ENCODE measurements at regions not wholly inside any gene's neighbourhood (a gene's known extent, or its start where the extent isn't known, plus 50 kb on each side); places are given as distances from the start of the nearest gene placed in this dataset.

DNA sequence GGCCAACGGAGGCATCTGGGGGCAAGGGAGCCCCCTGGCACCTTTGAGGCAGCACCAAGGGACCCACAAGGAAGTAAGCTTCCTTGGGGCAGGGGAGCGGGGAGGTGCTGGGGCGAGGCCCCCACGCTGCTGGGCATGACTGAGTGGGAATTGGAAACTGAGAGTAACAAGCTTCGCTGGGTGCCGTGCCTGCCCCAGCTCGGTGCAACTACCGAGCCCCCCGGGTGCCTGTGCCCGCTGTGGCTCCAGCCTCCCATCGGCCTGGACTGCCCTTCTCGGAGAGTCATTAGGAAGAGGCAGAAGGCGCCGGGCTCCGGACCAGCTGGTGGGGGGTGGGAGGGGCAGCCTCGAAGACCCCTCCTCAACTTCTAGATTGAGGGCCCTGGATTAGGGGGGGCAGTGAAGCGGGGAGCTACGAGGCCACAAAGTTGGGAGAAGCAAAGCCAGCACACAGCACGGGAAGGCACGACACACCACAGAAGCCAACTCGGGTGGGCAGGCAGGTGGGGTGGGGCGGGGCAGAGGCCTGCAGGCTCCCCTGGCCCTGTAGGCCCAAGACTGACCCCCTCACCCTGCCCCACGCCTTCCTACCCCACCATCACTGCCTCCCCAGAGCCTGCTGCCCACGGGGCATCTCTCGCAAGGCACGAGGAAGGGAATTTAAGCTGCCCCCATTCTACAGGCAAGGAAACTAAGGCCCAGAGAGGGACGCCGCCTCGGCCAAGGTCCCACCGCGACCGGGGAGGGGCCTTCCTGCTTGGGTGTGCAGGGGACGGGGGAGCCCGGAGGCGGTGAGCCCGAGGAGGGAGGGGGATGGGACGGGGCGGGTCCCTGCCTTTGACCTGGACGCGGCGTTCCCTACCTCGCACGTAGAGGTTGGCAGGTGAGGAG is 83.2 kb downstream of the PTPRS start:
- Histone ChIP-seq H3K27me3 (no peaks in the 10 kb centered on the region), H3K36me3 (peaks cover 43 to 76% (median 74%) of the 10 kb centered on the region in 3 donors), H3K4me3 (no peak overlapping the region), H3K9me3 (peaks cover 3 to 23% (median 20%) of the 10 kb centered on the region in 3 donors), H3K27ac (no peak overlapping the region), H3K4me1 (no peaks in the 10 kb centered on the region)
- no peak for DNase-seq
- TF ChIP-seq, protein P1, sequence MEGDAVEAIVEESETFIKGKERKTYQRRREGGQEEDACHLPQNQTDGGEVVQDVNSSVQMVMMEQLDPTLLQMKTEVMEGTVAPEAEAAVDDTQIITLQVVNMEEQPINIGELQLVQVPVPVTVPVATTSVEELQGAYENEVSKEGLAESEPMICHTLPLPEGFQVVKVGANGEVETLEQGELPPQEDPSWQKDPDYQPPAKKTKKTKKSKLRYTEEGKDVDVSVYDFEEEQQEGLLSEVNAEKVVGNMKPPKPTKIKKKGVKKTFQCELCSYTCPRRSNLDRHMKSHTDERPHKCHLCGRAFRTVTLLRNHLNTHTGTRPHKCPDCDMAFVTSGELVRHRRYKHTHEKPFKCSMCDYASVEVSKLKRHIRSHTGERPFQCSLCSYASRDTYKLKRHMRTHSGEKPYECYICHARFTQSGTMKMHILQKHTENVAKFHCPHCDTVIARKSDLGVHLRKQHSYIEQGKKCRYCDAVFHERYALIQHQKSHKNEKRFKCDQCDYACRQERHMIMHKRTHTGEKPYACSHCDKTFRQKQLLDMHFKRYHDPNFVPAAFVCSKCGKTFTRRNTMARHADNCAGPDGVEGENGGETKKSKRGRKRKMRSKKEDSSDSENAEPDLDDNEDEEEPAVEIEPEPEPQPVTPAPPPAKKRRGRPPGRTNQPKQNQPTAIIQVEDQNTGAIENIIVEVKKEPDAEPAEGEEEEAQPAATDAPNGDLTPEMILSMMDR (IDR thresholded peaks at IDR 0.05): no peak
- intact Hi-C loops (cut with DNase I; ENCODE audit: low total_unique reads): no loop called here

DNA sequence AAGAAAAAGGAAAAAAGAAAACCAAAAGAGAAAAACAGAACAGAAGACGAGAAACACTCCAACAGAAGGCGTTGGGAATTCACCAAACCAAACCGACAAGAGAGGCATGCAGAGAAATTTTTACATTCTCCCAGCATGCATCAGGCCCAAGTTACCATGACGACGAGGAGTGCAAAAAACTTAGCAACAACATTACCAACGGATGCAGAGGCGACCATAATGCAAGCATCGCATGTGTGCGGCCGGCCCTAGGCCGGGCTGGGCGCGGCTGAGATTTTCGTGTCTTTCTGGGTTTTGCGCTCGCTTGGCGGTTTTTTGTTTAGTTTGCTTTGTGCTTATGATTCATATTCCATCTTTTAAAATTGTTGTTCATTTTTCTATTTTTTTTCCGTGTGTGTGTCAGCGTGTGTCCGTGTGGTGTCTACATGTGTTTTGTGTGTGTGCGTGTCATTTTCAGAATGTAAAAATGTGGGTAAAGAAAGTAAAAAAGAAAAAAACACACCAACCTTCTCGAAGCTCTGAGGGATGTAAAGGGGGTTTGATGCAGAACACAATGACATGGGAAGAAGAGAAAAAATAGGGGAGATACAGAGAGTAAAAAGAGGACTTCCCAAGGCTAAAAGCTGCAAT is 84.9 kb downstream of the PTPRS start:
- Histone ChIP-seq H3K4me3 (no peak overlapping the region), H3K27ac (no peak overlapping the region), H3K4me1 (peaks cover 0 to 1% (median 0%) of the 10 kb centered on the region in 4 donors), H3K9me3 (peaks cover 3 to 23% (median 20%) of the 10 kb centered on the region in 3 donors), H3K27me3 (no peaks in the 10 kb centered on the region), H3K36me3 (peaks cover 43 to 59% (median 59%) of the 10 kb centered on the region in 3 donors)
- no peak for DNase-seq
- TF ChIP-seq, protein P1 (IDR thresholded peaks at IDR 0.05): no peak
- intact Hi-C loops (cut with DNase I; ENCODE audit: low total_unique reads): no loop called here

DNA sequence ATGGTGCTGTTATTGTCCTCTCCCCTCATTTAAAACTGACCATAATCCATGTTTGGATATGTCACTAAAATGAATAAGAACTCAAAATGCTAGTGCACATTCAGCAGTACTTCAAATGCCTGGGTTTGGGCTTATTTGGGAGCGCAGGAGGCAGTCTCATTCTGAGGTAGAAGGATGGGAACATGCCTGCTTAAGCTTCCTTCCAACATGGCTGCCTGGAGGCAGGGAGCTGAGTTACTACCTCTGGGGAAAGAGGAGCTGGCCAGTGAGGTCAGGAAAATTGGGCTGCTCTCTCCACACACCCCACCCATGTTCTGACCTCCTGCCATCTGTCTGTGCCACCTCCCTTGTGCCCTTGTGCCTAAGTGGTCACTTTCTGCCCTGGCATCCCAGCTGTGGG is 85.7 kb downstream of the PTPRS start:
- TF ChIP-seq, protein P1 (IDR thresholded peaks at IDR 0.05): no peak
- Histone ChIP-seq H3K27ac (no peak overlapping the region), H3K9me3 (peaks cover 3 to 23% (median 20%) of the 10 kb centered on the region in 3 donors), H3K36me3 (peaks cover 43 to 58% (median 53%) of the 10 kb centered on the region in 3 donors), H3K27me3 (no peaks in the 10 kb centered on the region), H3K4me3 (no peak overlapping the region), H3K4me1 (peaks cover 0 to 8% (median 4%) of the 10 kb centered on the region in 4 donors)
- DNase-seq: no peak
- intact Hi-C loops (cut with DNase I; ENCODE audit: low total_unique reads): no loop called here

DNA sequence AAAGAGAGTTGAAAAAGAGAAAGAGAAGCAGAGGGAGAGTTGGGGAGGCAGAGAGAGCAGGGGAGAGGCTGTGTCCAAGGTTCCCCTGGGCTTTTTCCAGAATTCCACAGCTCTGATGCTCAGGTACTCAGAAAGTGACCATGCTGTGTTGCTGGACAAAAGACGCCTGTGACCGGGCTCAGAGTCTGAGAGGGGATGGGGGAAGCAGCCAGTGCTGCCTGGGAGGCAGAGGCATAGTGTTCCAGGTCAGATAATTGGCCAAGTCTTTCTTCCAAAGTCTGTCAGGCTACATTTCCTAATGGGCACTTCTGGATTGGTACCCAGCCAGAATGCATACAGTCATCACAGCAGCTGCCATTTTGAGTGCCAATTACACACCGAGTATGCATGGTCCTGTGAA is 86.1 kb downstream of the PTPRS start:
- intact Hi-C loops (cut with DNase I; ENCODE audit: low total_unique reads): no loop called here
- TF ChIP-seq, protein P1 (IDR thresholded peaks at IDR 0.05): no peak

DNA sequence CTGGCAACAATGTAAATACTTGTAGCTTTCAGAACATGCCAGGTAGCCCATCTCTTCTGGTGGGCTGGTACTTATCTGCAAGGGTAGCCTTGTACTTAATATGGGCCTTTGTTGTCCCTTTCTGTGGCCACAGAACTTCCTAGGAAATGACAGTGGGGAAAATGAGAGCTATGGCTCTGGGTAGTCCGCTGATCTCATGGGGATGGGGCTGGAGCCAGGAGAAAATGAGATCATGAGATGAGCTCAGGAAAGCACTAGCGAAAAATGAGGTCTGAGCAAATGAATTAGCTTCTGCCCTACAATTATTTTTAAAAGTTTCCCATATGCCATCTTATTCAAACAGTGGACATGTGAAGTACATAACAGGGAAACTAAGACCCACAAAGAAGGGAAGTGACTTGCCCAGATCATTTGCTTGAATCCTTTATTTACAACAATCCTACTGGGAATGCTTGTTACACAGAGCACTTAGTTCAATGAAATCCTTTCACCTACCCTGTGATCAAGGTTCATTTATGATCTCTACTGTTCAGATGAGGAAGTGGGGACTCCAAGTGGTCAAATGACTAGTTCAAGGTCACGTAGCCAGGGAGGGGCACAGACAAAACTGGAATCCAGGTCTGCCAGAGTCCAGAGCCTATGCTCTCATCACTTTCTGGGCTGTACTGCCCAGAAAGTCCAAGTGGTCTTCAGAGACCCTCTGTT is 87.1 kb downstream of the PTPRS start:
- TF ChIP-seq, protein P1 (IDR thresholded peaks at IDR 0.05): no peak
- no peak for DNase-seq
- H3K36me3 ChIP-seq: peaks cover 40 to 50% (median 46%) of the 10 kb centered on the region in 3 donors
- intact Hi-C loops (cut with DNase I; ENCODE audit: low total_unique reads): no loop called here
- H3K9me3 ChIP-seq: peaks cover 3 to 23% (median 20%) of the 10 kb centered on the region in 3 donors
- H3K4me1 ChIP-seq: peaks cover 0 to 10% (median 4%) of the 10 kb centered on the region in 4 donors
- H3K27me3 ChIP-seq: no peaks in the 10 kb centered on the region
- H3K27ac ChIP-seq: no peak overlapping the region
- no peak overlapping the region for H3K4me3 ChIP-seq

More for the DNA sequence above, 86.1 kb downstream of the PTPRS start:
- no peak overlapping the region for H3K27ac ChIP-seq
- H3K27me3 ChIP-seq: no peaks in the 10 kb centered on the region
- no peak overlapping the region for H3K4me3 ChIP-seq
- peaks cover 3 to 23% (median 20%) of the 10 kb centered on the region in 3 donors for H3K9me3 ChIP-seq
- H3K4me1 ChIP-seq: peaks cover 0 to 10% (median 4%) of the 10 kb centered on the region in 4 donors
- no peak for DNase-seq
- H3K36me3 ChIP-seq: peaks cover 43 to 54% (median 49%) of the 10 kb centered on the region in 3 donors
